ENCODE measurements at regions not wholly inside any gene's neighbourhood (a gene's known extent, or its start where the extent isn't known, plus 50 kb on each side); places are given as distances from the start of the nearest gene placed in this dataset.

DNA sequence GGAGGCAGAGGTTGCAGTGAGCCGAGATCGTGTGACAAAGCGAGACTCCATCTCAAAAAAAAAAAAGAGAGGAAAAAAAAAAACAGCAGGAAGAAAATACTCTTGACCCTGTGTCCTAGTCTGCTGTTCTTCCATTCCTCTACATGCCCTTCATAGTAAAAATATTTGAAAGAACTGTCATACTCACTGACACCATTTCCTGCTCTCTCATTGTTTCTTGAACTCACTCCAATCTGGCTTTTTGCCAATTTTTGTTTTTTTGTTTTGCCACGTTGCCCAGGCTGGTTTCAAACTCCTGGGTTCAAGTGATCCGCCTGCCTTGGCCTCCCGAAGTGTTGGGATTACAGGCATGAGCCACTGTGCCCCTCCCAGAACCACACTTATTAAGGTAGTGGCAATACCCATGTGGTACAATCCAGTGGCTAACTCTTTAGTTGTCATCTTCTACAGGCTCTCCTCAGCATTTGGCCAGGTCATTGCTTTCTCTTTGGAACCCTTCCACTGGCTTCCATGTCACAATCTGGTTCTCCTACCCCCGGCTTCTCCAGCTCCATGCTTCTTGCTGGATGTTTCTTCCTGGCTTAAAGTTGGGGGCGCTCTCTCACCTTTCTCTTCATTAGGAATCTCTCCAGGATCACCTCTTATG, 238.2 kb upstream of the C2CD4B start:
- no peak for DNase-seq
- TF ChIP-seq, protein P1, sequence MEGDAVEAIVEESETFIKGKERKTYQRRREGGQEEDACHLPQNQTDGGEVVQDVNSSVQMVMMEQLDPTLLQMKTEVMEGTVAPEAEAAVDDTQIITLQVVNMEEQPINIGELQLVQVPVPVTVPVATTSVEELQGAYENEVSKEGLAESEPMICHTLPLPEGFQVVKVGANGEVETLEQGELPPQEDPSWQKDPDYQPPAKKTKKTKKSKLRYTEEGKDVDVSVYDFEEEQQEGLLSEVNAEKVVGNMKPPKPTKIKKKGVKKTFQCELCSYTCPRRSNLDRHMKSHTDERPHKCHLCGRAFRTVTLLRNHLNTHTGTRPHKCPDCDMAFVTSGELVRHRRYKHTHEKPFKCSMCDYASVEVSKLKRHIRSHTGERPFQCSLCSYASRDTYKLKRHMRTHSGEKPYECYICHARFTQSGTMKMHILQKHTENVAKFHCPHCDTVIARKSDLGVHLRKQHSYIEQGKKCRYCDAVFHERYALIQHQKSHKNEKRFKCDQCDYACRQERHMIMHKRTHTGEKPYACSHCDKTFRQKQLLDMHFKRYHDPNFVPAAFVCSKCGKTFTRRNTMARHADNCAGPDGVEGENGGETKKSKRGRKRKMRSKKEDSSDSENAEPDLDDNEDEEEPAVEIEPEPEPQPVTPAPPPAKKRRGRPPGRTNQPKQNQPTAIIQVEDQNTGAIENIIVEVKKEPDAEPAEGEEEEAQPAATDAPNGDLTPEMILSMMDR (IDR thresholded peaks at IDR 0.05; ENCODE audit: partially characterized antibody, unreplicated experiment) = no peak
- Mint-ChIP-seq H3K27ac (ENCODE audit: unreplicated experiment) (no peak overlapping the region), H3K27me3 (ENCODE audit: unreplicated experiment) (peaks cover 5% of the 10 kb centered on the region), H3K4me1 (ENCODE audit: low read depth, unreplicated experiment) (peaks cover 1% of the 10 kb centered on the region), H3K9me3 (ENCODE audit: unreplicated experiment) (peaks cover 3% of the 10 kb centered on the region), H3K4me3 (ENCODE audit: unreplicated experiment) (no peak overlapping the region), H3K36me3 (ENCODE audit: unreplicated experiment) (peaks cover 8% of the 10 kb centered on the region)

DNA sequence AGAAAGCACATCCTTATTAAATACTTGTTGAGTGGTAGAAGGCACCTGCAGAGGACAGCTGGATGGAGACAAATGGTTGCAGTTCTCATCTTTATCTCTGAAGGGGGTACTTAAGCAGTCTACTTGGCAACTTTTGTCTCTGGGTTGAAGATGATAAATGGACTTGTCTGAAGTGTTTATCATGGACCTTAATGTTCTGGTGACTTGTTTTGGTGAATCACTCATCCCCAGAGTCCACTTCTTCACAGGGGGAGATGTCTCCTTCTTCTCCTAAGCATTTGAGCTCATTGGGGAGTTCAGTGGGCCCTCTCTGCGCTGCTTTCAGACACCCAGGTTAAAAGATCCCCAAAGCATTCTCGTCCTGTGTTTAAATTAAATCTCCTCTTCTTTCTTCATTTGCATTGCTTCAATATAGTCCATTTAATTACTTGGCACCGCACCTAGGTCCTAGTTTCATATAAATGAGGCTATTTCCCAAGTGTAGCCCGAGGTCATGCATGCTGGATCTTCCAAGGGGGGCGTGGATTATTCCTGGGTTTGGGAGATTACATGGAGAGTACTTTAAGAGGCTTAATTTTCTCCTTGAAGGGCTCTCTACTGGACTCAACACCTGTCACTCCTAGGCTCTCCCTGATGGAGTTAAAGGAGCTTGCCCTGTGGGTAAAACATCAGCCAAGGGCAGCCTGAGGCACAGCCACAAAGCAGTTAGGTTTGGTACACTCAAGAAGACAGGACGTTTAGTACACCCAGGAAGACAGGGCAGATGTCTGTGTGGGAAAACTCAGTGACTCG, 239.3 kb upstream of the C2CD4B start:
- peaks cover 2% of the 10 kb centered on the region for H3K27me3 Mint-ChIP-seq (ENCODE audit: unreplicated experiment)
- DNase-seq = no peak
- H3K4me3 Mint-ChIP-seq (ENCODE audit: unreplicated experiment) = no peak overlapping the region
- no peak overlapping the region for H3K27ac Mint-ChIP-seq (ENCODE audit: unreplicated experiment)
- H3K36me3 Mint-ChIP-seq (ENCODE audit: unreplicated experiment) = peaks cover 4% of the 10 kb centered on the region
- H3K9me3 Mint-ChIP-seq (ENCODE audit: unreplicated experiment) = peaks cover 3% of the 10 kb centered on the region
- H3K4me1 Mint-ChIP-seq (ENCODE audit: low read depth, unreplicated experiment) = peaks cover 1% of the 10 kb centered on the region
- TF ChIP-seq, protein P1 (IDR thresholded peaks at IDR 0.05; ENCODE audit: partially characterized antibody, unreplicated experiment) = no peak

DNA sequence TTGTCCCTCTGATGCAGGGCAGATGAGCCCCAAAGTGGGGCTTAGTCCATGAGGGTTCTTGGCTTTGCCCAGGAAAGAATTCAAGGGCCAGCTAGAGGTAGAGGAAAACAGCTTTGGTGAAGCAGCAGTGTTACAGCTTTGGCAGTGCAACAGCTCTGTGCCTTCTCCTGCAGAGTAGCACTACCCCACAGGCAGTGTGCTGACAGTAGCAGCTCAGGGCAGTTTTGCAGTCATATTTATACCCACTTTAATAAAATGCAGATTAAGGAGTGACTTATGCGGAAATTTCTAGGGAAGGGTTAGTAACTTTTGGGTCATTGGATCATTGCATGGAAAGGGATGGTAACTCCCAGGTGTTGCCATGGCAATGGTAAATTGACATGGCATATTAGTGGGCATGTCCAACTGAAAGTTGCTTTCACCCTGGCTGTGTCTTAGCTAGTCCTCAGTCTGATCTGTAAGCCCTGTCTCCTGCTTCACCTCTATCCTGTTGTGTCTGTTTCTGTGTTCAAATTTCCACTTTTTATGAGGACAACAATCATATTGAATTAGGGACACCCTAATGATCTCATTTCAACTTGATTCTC, 241.3 kb upstream of the C2CD4B start:
- peaks cover 2% of the 10 kb centered on the region for H3K9me3 Mint-ChIP-seq (ENCODE audit: unreplicated experiment)
- no peak overlapping the region for H3K4me3 Mint-ChIP-seq (ENCODE audit: unreplicated experiment)
- H3K36me3 Mint-ChIP-seq (ENCODE audit: unreplicated experiment) = peaks cover 4% of the 10 kb centered on the region
- H3K4me1 Mint-ChIP-seq (ENCODE audit: low read depth, unreplicated experiment) = peaks cover 1% of the 10 kb centered on the region
- H3K27ac Mint-ChIP-seq (ENCODE audit: unreplicated experiment) = no peak overlapping the region
- no peak for DNase-seq
- H3K27me3 Mint-ChIP-seq (ENCODE audit: unreplicated experiment) = no peaks in the 10 kb centered on the region
- TF ChIP-seq, protein P1 (IDR thresholded peaks at IDR 0.05; ENCODE audit: partially characterized antibody, unreplicated experiment) = no peak

DNA sequence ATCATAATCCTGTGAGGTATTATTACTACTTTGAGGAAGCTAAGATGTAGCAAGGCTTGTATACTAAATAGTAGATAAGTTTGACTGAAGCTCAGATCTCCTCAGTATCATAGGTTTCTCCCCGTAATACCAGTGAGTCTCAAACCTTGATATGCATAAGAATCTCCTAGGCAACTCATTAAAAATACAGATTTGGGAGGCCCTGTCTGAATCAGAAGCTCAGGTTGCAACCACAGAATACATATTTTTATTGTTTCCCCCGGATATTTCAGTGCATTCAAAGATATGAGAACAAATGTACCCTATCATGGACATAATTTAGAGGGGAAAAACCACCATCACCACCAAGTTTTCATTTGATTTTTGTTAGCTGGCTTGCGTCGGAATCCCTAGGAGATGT, 242.1 kb upstream of the C2CD4B start:
- TF ChIP-seq, protein P1 (IDR thresholded peaks at IDR 0.05; ENCODE audit: partially characterized antibody, unreplicated experiment) = no peak
- Mint-ChIP-seq H3K4me3 (ENCODE audit: unreplicated experiment) (no peak overlapping the region), H3K4me1 (ENCODE audit: low read depth, unreplicated experiment) (peaks cover 1% of the 10 kb centered on the region), H3K27me3 (ENCODE audit: unreplicated experiment) (no peaks in the 10 kb centered on the region), H3K27ac (ENCODE audit: unreplicated experiment) (no peak overlapping the region), H3K36me3 (ENCODE audit: unreplicated experiment) (peaks cover 4% of the 10 kb centered on the region), H3K9me3 (ENCODE audit: unreplicated experiment) (peaks cover 2% of the 10 kb centered on the region)
- DNase-seq = no peak

DNA sequence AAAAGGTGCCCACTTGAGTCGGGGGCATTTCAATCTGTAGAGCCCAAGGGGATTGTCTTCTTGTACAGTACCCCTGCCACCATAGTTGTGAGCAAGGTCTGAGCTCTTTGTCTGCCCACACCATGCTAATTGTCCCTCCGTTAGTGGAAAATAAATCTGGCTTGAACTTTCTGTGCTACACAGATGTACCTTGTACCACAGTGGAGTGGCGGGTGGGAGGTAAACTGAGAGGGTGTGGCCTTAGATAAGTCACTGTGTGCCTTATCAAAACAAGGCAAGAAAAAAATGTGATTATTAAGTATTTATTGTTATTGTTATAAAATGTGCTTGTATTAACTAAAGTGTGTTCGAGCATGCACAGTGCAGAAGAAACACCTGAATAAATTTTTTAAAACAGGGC, 242.9 kb upstream of the C2CD4B start:
- Mint-ChIP-seq H3K4me3 (ENCODE audit: unreplicated experiment) (no peak overlapping the region), H3K27ac (ENCODE audit: unreplicated experiment) (no peak overlapping the region), H3K4me1 (ENCODE audit: low read depth, unreplicated experiment) (peaks cover 1% of the 10 kb centered on the region), H3K27me3 (ENCODE audit: unreplicated experiment) (no peaks in the 10 kb centered on the region), H3K9me3 (ENCODE audit: unreplicated experiment) (peaks cover 2% of the 10 kb centered on the region), H3K36me3 (ENCODE audit: unreplicated experiment) (peaks cover 4% of the 10 kb centered on the region)
- no peak for DNase-seq
- TF ChIP-seq, protein P1 (IDR thresholded peaks at IDR 0.05; ENCODE audit: partially characterized antibody, unreplicated experiment) = no peak

All from glutamatergic neuron (in vitro differentiated cells).